C4-2B (cell line): ENCODE measurements at regions not wholly inside any gene's neighbourhood (a gene's known extent, or its start where the extent isn't known, plus 50 kb on each side); places are given as distances from the start of the nearest gene placed in this dataset.

Experiments
- ZFX ChIP-seq: fragments of 450-650 bp; IDR thresholded peaks from 2 replicates; pipeline ENCODE4 v1.6.1; 2017
- TF ChIP-seq, protein P1 (sequence below): fragments of 450-650 bp; conservative IDR thresholded peaks from 2 replicates; pipeline ENCODE4 v1.5.1; 2017; ENCODE audit warnings: mild to moderate bottlenecking

DNA sequence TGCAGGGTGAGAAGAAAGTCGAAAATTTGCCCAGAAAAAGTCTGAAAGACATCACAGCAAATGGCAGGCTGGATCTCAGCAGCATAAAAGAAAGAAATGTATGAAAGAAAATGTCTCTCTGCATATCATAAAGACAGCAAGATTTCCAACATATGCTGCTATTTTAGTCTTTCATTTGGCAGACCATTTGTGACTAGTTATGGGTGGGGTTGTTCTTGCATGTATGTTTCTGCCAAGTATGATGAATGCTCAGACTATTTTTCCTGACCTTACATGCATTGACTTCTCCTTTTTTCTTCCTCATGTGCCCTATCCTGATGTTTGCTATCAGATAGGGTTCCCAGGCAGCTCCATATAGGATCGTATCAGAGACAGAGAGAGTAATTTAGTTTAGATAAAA, 58.5 kb upstream of the PARD3B start:
- TF ChIP-seq, protein P1, sequence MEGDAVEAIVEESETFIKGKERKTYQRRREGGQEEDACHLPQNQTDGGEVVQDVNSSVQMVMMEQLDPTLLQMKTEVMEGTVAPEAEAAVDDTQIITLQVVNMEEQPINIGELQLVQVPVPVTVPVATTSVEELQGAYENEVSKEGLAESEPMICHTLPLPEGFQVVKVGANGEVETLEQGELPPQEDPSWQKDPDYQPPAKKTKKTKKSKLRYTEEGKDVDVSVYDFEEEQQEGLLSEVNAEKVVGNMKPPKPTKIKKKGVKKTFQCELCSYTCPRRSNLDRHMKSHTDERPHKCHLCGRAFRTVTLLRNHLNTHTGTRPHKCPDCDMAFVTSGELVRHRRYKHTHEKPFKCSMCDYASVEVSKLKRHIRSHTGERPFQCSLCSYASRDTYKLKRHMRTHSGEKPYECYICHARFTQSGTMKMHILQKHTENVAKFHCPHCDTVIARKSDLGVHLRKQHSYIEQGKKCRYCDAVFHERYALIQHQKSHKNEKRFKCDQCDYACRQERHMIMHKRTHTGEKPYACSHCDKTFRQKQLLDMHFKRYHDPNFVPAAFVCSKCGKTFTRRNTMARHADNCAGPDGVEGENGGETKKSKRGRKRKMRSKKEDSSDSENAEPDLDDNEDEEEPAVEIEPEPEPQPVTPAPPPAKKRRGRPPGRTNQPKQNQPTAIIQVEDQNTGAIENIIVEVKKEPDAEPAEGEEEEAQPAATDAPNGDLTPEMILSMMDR = no peak
- no peak for TF ChIP-seq ZFX
